ENCODE measurements at regions not wholly inside any gene's neighbourhood (a gene's known extent, or its start where the extent isn't known, plus 50 kb on each side); places are given as distances from the start of the nearest gene placed in this dataset.
"Not testable (repeated sequence)": the region's sequence is repeated elsewhere in the genome, so short reads cannot be mapped to it uniquely, and the experiment has no call there.

DNA sequence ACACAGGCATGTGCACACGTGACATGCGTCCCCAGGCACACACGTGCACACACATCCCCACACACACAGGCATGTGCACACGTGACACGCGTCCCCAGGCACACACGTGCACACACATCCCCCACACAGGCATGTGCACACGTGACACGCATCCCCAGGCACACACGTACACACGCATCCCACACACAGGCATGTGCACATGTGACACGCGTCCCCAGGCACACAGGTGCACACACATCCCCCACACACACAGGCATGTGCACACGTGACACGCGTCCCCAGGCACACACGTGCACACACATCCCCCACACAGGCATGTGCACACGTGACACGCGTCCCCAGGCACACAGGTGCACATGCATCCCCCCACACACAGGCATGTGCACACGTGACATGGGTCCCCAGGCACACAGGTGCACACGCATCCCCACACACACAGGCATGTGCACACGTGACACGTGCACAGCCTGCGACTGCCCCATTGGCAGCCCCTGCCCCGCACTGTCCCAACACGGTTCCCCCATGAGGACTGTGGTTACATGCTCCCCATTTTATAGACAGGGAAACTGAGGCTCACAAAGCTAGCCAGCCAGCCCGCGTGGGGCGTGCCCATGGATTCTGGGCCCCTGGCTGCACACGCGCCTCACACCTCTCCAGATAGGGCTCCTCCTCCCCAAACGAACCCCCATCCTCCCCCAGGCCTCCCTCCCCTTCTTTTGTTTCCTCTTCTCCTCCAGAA lies 193.2 kb upstream of the PPP1R26 start:
- TF ChIP-seq, protein P1, sequence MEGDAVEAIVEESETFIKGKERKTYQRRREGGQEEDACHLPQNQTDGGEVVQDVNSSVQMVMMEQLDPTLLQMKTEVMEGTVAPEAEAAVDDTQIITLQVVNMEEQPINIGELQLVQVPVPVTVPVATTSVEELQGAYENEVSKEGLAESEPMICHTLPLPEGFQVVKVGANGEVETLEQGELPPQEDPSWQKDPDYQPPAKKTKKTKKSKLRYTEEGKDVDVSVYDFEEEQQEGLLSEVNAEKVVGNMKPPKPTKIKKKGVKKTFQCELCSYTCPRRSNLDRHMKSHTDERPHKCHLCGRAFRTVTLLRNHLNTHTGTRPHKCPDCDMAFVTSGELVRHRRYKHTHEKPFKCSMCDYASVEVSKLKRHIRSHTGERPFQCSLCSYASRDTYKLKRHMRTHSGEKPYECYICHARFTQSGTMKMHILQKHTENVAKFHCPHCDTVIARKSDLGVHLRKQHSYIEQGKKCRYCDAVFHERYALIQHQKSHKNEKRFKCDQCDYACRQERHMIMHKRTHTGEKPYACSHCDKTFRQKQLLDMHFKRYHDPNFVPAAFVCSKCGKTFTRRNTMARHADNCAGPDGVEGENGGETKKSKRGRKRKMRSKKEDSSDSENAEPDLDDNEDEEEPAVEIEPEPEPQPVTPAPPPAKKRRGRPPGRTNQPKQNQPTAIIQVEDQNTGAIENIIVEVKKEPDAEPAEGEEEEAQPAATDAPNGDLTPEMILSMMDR (IDR thresholded peaks at IDR 0.05; ENCODE audit: low read depth, low read length): not testable (repeated sequence)
- TF ChIP-seq POLR2A (IDR thresholded peaks at IDR 0.05; ENCODE audit: extremely low read depth, insufficient read length); MYC (IDR thresholded peaks at IDR 0.05; ENCODE audit: low read depth, low read length): not testable (repeated sequence)
- TF ChIP-seq, protein P2, sequence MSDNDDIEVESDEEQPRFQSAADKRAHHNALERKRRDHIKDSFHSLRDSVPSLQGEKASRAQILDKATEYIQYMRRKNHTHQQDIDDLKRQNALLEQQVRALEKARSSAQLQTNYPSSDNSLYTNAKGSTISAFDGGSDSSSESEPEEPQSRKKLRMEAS (IDR thresholded peaks at IDR 0.05; ENCODE audit: low read depth, low read length): not testable (repeated sequence)

Data from NB4 (cell line).